A549 (cell line): ENCODE measurements at regions not wholly inside any gene's neighbourhood (a gene's known extent, or its start where the extent isn't known, plus 50 kb on each side); places are given as distances from the start of the nearest gene placed in this dataset.

Source experiments
- ATAC-seq, 2 experiments: fragments of 200-7000 bp in 1 of 2; fragments of >200 bp in 1 of 2; cut with Nextera tagmentation in 1 of 2; cut with Tn5 transposase in 1 of 2; 3 replicates each; pipeline versions ENCODE4 v1.8.0 to v1.9.1; 2018 to 2020; ENCODE audit warnings: mild to moderate bottlenecking in 1 of 2, moderate library complexity in 1 of 2
- CTCF ChIA-PET: fragments of 300-600 bp; sonication (Branson Sonifier 250); formaldehyde crosslinking; extraction: SDS; loops from one replicate; lab custom pipeline; 2021; ENCODE audit warnings: antibody characterized with exemption, inconsistent platforms; lab: Yijun Ruan, JAX
- POLR2A ChIA-PET: fragments of 350-600 bp; formaldehyde crosslinking; extraction: SDS; loops from one replicate; lab custom pipeline; 2021; ENCODE audit warnings: antibody characterized with exemption, inconsistent platforms; lab: Yijun Ruan, JAX
- DNase-seq, 2 experiments: peaks; one replicate each; pipeline versions ENCODE4 v3.0.0 to v3.0.0-alpha.2; 2011 to 2016; ENCODE audit warnings: low read depth in 1 of 2, low spot score in 1 of 2
- FAIRE-seq: peaks from 2 replicates; lab custom pipeline; 2011; peaks lifted over from hg19 to GRCh38; lab: Jason Lieb, UNC
- H3K27ac ChIP-seq, 2 experiments: fragments of >200 bp; sonication (Bioruptor Twin); formaldehyde crosslinking; 3 replicates each; pipeline ENCODE4 v1.5.1; 2016 to 2017
- H3K4me1 ChIP-seq: fragments of >200 bp; sonication (Bioruptor Twin); formaldehyde crosslinking; 3 replicates; pipeline ENCODE4 v1.6.1; 2016
- H3K4me2 ChIP-seq: fragments of >200 bp; sonication (Bioruptor Twin); formaldehyde crosslinking; 3 replicates; pipeline ENCODE4 v1.6.1; 2016
- H3K4me3 ChIP-seq: fragments of >200 bp; sonication (Bioruptor Twin); formaldehyde crosslinking; 3 replicates; pipeline ENCODE4 v1.5.1; 2016
- H3K9me3 ChIP-seq: fragments of >200 bp; sonication (Bioruptor Twin); formaldehyde crosslinking; 3 replicates; pipeline ENCODE4 v1.6.1; 2016
- BCL3 ChIP-seq: fragments of >200 bp; sonication (Bioruptor Twin); formaldehyde crosslinking; IDR thresholded peaks from 3 replicates; pipeline ENCODE4 v1.6.1; 2016
- CBX2 ChIP-seq: fragments of 200-600 bp; sonication (generic); IDR thresholded peaks from 2 replicates; pipeline ENCODE4 v1.6.1; 2016; ENCODE audit warnings: low read depth, mild to moderate bottlenecking, borderline replicate concordance
- CTCF ChIP-seq: fragments of >200 bp; sonication (Bioruptor Twin); formaldehyde crosslinking; IDR thresholded peaks from 3 replicates; pipeline ENCODE4 v1.5.1; 2016
- ELK1 ChIP-seq: fragments of 150-350 bp; IDR thresholded peaks from 2 replicates; pipeline ENCODE4 v1.6.1; 2014; ENCODE audit warnings: low read depth, mild to moderate bottlenecking, low read length
- ESRRA ChIP-seq: fragments of 150-350 bp; IDR thresholded peaks from 2 replicates; pipeline ENCODE4 v1.6.1; 2014; ENCODE audit warnings: mild to moderate bottlenecking, low read length, borderline replicate concordance
- GATA3 ChIP-seq: IDR thresholded peaks from 2 replicates; pipeline ENCODE4 v1.6.1; 2012; ENCODE audit warnings: borderline replicate concordance
- HMGXB4 ChIP-seq: fragments of 250-450 bp; sonication (Bioruptor Pico); IDR thresholded peaks from 2 replicates; pipeline ENCODE4 v1.5.0; 2021; ENCODE audit warnings: mild to moderate bottlenecking, moderate library complexity, borderline replicate concordance
- HOXA7 ChIP-seq: fragments of 250-450 bp; sonication (Bioruptor Pico); IDR thresholded peaks from 2 replicates; pipeline ENCODE4 v1.5.0; 2020; ENCODE audit warnings: mild to moderate bottlenecking, moderate library complexity
- JUNB ChIP-seq: fragments of >200 bp; sonication (Bioruptor Twin); formaldehyde crosslinking; IDR thresholded peaks from 2 replicates; pipeline ENCODE4 v1.6.1; 2016
- KDM5A ChIP-seq: fragments of 200-600 bp; sonication (generic); IDR thresholded peaks from 2 replicates; pipeline ENCODE4 v1.6.1; 2016; ENCODE audit warnings: antibody characterized with exemption, mild to moderate bottlenecking
- MAX ChIP-seq: IDR thresholded peaks from 2 replicates; pipeline ENCODE4 v1.6.1; 2012
- NFE2L2 ChIP-seq: fragments of 150-350 bp; conservative IDR thresholded peaks from 2 replicates; pipeline ENCODE4 v1.6.1; 2014; ENCODE audit warnings: low read length
- NPAS2 ChIP-seq: fragments of 250-450 bp; sonication (Bioruptor Pico); IDR thresholded peaks from 2 replicates; pipeline ENCODE4 v1.8.0; 2022; ENCODE audit warnings: mild to moderate bottlenecking, moderate library complexity, borderline replicate concordance
- PBX3 ChIP-seq: IDR thresholded peaks from 2 replicates; pipeline ENCODE4 v1.6.1; 2012
- POLR2A ChIP-seq: IDR thresholded peaks from 2 replicates; pipeline ENCODE4 v1.6.1; 2012; ENCODE audit warnings: mild to moderate bottlenecking, low read length
- POLR2AphosphoS2 ChIP-seq: conservative IDR thresholded peaks from 2 replicates; pipeline ENCODE4 v1.6.1; 2012; ENCODE audit warnings: low read length, improper control_type of control experiment, inconsistent platforms
- RAD21 ChIP-seq, 2 experiments: fragments of >200 bp in 1 of 2; sonication (Bioruptor Twin) in 1 of 2; formaldehyde crosslinking in 1 of 2; IDR thresholded peaks in 1 of 2; conservative IDR thresholded peaks in 1 of 2; 2 replicates in 1 of 2; 3 replicates in 1 of 2; pipeline ENCODE4 v1.6.1; 2012 to 2018; ENCODE audit warnings: inconsistent platforms in 1 of 2
- REST ChIP-seq: fragments of 200-600 bp; sonication (generic); IDR thresholded peaks from 2 replicates; pipeline ENCODE4 v1.6.1; 2016; ENCODE audit warnings: antibody characterized with exemption, mild to moderate bottlenecking, moderate library complexity
- RNF2 ChIP-seq: fragments of 200-600 bp; sonication (generic); IDR thresholded peaks from 2 replicates; pipeline ENCODE4 v1.6.1; 2016; ENCODE audit warnings: low read depth, mild to moderate bottlenecking, antibody characterized with exemption, moderate library complexity, borderline replicate concordance
- SMC3 ChIP-seq: fragments of >200 bp; sonication (Bioruptor Twin); formaldehyde crosslinking; IDR thresholded peaks from 3 replicates; pipeline ENCODE4 v1.6.1; 2018; ENCODE audit warnings: inconsistent platforms
- TFCP2L1 ChIP-seq: fragments of 250-450 bp; sonication (Bioruptor Pico); IDR thresholded peaks from 2 replicates; pipeline ENCODE4 v1.5.0; 2021; ENCODE audit warnings: mild to moderate bottlenecking
- ZSCAN20 ChIP-seq: fragments of 250-450 bp; sonication (Bioruptor Pico); IDR thresholded peaks from 2 replicates; pipeline ENCODE4 v1.8.0; 2022; ENCODE audit warnings: mild to moderate bottlenecking, moderate library complexity
- WGBS: methylation state at CpG from one replicate; pipeline ENCODE4 v1.1.6; 2017; ENCODE audit errors: missing lambda C conversion rate; 5-methylcytosine and 5-hydroxymethylcytosine counted together

- no peak overlapping the region for H3K4me2 ChIP-seq
- no peak overlapping the region for H3K4me3 ChIP-seq
- H3K4me1 ChIP-seq, result no peaks in the 10 kb centered on the region
- TF ChIP-seq NPAS2, result no peak
- no peak for TF ChIP-seq ZSCAN20 (CRISPR knock-in tag)
- no peak for TF ChIP-seq NFE2L2
- no peak for TF ChIP-seq CBX2
- TF ChIP-seq KDM5A, result no peak
- TF ChIP-seq TFCP2L1, result no peak
- TF ChIP-seq HMGXB4 (CRISPR knock-in tag), result no peak
- TF ChIP-seq JUNB, result no peak
- TF ChIP-seq SMC3, result no peak
- TF ChIP-seq GATA3, result no peak
- TF ChIP-seq RNF2, result no peak
- TF ChIP-seq CTCF, result no peak
- no peak for TF ChIP-seq RAD21 (conservative IDR thresholded peaks at IDR 0.05 in 1 of 2, IDR thresholded peaks at IDR 0.05 in 1 of 2)
- TF ChIP-seq ELK1, result no peak
- TF ChIP-seq MAX, result no peak
- TF ChIP-seq PBX3, result no peak
- no peak overlapping the region for H3K27ac ChIP-seq
- WGBS, result 81% methylated on average over 7 of the region's 7 CpGs
- ATAC-seq (no peak), DNase-seq (no peak), FAIRE-seq (no peak)
- POLR2A ChIA-PET, result no interaction called here
- CTCF ChIA-PET, result no interaction called here
- H3K9me3 ChIP-seq, result no peaks in the 10 kb centered on the region
These were observed 302.9 kb downstream of the TFAP2A start for GRCh38 chr6:10111975-10112374.

GRCh38 chr6:10101551-10102252 lies 313.2 kb downstream of the TFAP2A start:
- H3K4me3 ChIP-seq, result no peak overlapping the region
- FAIRE-seq (no peak), DNase-seq (no peak), ATAC-seq (no peak)
- no peaks in the 10 kb centered on the region for H3K9me3 ChIP-seq
- CTCF ChIA-PET, result interaction anchor here (1.2 kb wide), 1 partner anchor 17 kb away, joined by 5 read pairs; no protein-coding TSS in a partner anchor
- no peaks in the 10 kb centered on the region for H3K4me1 ChIP-seq
- POLR2A ChIA-PET, result no interaction called here
- no peak overlapping the region for H3K4me2 ChIP-seq
- WGBS, result 79% methylated on average over 4 of the region's 4 CpGs
- no peak overlapping the region for H3K27ac ChIP-seq
- TF ChIP-seq REST (no peak), POLR2AphosphoS2 (no peak), HOXA7 (CRISPR knock-in tag) (no peak), ELK1 (no peak), JUNB (no peak), TFCP2L1 (no peak), BCL3 (no peak), ESRRA (no peak), POLR2A (no peak), SMC3 (no peak)
